ENCODE measurements at regions not wholly inside any gene's neighbourhood (a gene's known extent, or its start where the extent isn't known, plus 50 kb on each side); places are given as distances from the start of the nearest gene placed in this dataset.
"Not testable (repeated sequence)": the region's sequence is repeated elsewhere in the genome, so short reads cannot be mapped to it uniquely, and the experiment has no call there.

GRCh38 chr22:26972915-26973314 lies 315.5 kb downstream of the MIAT start:
- DNase-seq (ENCODE audit: low read depth), result not testable (repeated sequence)

GRCh38 chr22:26974034-26974433 lies 316.6 kb downstream of the MIAT start:
- no peak for DNase-seq (ENCODE audit: low read depth)

- no peak for DNase-seq (ENCODE audit: low read depth)
Observed at GRCh38 chr22:26974914-26975803, 317.8 kb downstream of the MIAT start.

GRCh38 chr22:26975865-26976264 lies 318.5 kb downstream of the MIAT start:
- DNase-seq (ENCODE audit: low read depth), result no peak

- DNase-seq (ENCODE audit: low read depth), result no peak
Observed at GRCh38 chr22:26977741-26978376, 320.5 kb downstream of the MIAT start.

GRCh38 chr22:26979294-26979693 lies 321.9 kb downstream of the MIAT start:
- no peak for DNase-seq (ENCODE audit: low read depth)

- DNase-seq (ENCODE audit: low read depth), result no peak
Observed at GRCh38 chr22:26981111-26981510, 323.7 kb downstream of the MIAT start.

- DNase-seq (ENCODE audit: low read depth), result no peak
Observed at GRCh38 chr22:26981541-26981940, 324.2 kb downstream of the MIAT start.

GRCh38 chr22:26983311-26983710 lies 325.9 kb downstream of the MIAT start:
- no peak for DNase-seq (ENCODE audit: low read depth)

GRCh38 chr22:26985206-26985605 lies 327.8 kb downstream of the MIAT start:
- no peak for DNase-seq (ENCODE audit: low read depth)

- DNase-seq (ENCODE audit: low read depth), result no peak
Observed at GRCh38 chr22:26985931-26986782, 328.8 kb downstream of the MIAT start.

- no peak for DNase-seq (ENCODE audit: low read depth)
Observed at GRCh38 chr22:26986884-26987283, 329.5 kb downstream of the MIAT start.

GRCh38 chr22:26990503-26991189 lies 333.3 kb downstream of the MIAT start:
- DNase-seq (ENCODE audit: low read depth), result no peak

GRCh38 chr22:26992556-26992955 lies 335.2 kb downstream of the MIAT start:
- DNase-seq (ENCODE audit: low read depth), result no peak

- DNase-seq (ENCODE audit: low read depth), result no peak
Observed at GRCh38 chr22:26993886-26994285, 336.5 kb downstream of the MIAT start.

- no peak for DNase-seq (ENCODE audit: low read depth)
Observed at GRCh38 chr22:26994801-26995200, 337.4 kb downstream of the MIAT start.

- DNase-seq (ENCODE audit: low read depth), result no peak
Observed at GRCh38 chr22:26995235-26995634, 337.8 kb downstream of the MIAT start.

- no peak for DNase-seq (ENCODE audit: low read depth)
Observed at GRCh38 chr22:26996154-26996553, 338.8 kb downstream of the MIAT start.

GRCh38 chr22:26998129-26998528 lies 340.7 kb downstream of the MIAT start:
- DNase-seq (ENCODE audit: low read depth), result no peak

- DNase-seq (ENCODE audit: low read depth), result no peak
Observed at GRCh38 chr22:26998716-26999115, 341.3 kb downstream of the MIAT start.

GRCh38 chr22:27003297-27003696 lies 345.9 kb downstream of the MIAT start:
- DNase-seq (ENCODE audit: low read depth), result no peak

- DNase-seq (ENCODE audit: low read depth), result no peak
Observed at GRCh38 chr22:27004434-27004833, 347.0 kb downstream of the MIAT start.

Data from stimulated activated CD8-positive, alpha-beta memory T cell treated with anti-CD3 and anti-CD28 coated beads, Interleukin-4, amount 100 ng/mL, for 24 hours (primary cell).